GM12878 (cell line): ENCODE measurements at regions not wholly inside any gene's neighbourhood (a gene's known extent, or its start where the extent isn't known, plus 50 kb on each side); places are given as distances from the start of the nearest gene placed in this dataset.

Source experiments
- ATAC-seq: fragments of 200-7000 bp; cut with Tn5 transposase; 3 replicates; pipeline ENCODE4 v1.9.1; 2020; ENCODE audit warnings: mild to moderate bottlenecking, moderate library complexity
- BruUV-seq: library from RNA; stranded (reverse); fragments of 400-500 nt; replicated peaks from 2 replicates; lab custom pipeline; 2021; lab: Mats Ljungman, UMichigan
- CTCF ChIA-PET: fragments of 300-600 bp; sonication (Branson Sonifier 250); formaldehyde crosslinking; extraction: SDS; loops from one replicate; lab custom pipeline; 2021; ENCODE audit warnings: inconsistent platforms; lab: Yijun Ruan, JAX
- POLR2A ChIA-PET: fragments of 350-600 bp; formaldehyde crosslinking; extraction: SDS; loops from one replicate; lab custom pipeline; 2021; ENCODE audit warnings: inconsistent platforms; lab: Charles Lee
- RAD21 ChIA-PET: fragments of 300-600 bp; sonication (Branson Sonifier 250); formaldehyde crosslinking; loops from one replicate; lab custom pipeline; 2023; ENCODE audit warnings: antibody characterized with exemption; ENCODE audit not compliant: unreplicated experiment; lab: Charles Lee
- SMC1A ChIA-PET: fragments of 300-600 bp; sonication (Branson Sonifier 250); formaldehyde crosslinking; loops from one replicate; lab custom pipeline; 2023; ENCODE audit not compliant: unreplicated experiment, uncharacterized antibody; lab: Charles Lee
- DNase-seq: peaks from one replicate; pipeline ENCODE4 v3.0.0-alpha.2; 2011; ENCODE audit warnings: low read depth, low spot score
- FAIRE-seq: peaks from 3 replicates; lab custom pipeline; 2011; peaks lifted over from hg19 to GRCh38; lab: Jason Lieb, UNC
- H2AFZ ChIP-seq: 2 replicates; pipeline ENCODE4 v1.6.0; 2011; ENCODE audit warnings: low read depth, low read length, control low read depth; ENCODE audit not compliant: control insufficient read depth
- H3K27ac ChIP-seq: 2 replicates; pipeline ENCODE4 v1.5.1; 2011; ENCODE audit warnings: control low read depth; ENCODE audit not compliant: control insufficient read depth, insufficient read depth
- H3K27me3 ChIP-seq, 2 experiments: replicated peaks in 1 of 2; 2 replicates each; pipeline versions ENCODE4 v1.6.0 to v1.6.1; 2011; ENCODE audit warnings: low read length in 1 of 2; ENCODE audit not compliant: control insufficient read depth in 2 of 2, insufficient read depth in 2 of 2
- H3K36me3 ChIP-seq, 2 experiments: 2 replicates each; pipeline ENCODE4 v1.5.1; 2011; ENCODE audit warnings: low read length in 1 of 2; ENCODE audit not compliant: control insufficient read depth in 2 of 2, insufficient read depth in 2 of 2
- H3K4me1 ChIP-seq: 2 replicates; pipeline ENCODE4 v1.6.1; 2011; ENCODE audit warnings: mild to moderate bottlenecking, low read length, moderate library complexity, mixed read lengths; ENCODE audit not compliant: control insufficient read depth, insufficient read depth
- H3K4me2 ChIP-seq: 2 replicates; pipeline ENCODE4 v1.6.0; 2011; ENCODE audit warnings: control low read depth; ENCODE audit not compliant: control insufficient read depth, insufficient read depth
- H3K4me3 ChIP-seq: fragments of 200-600 bp; sonication (generic); 2 replicates; pipeline ENCODE4 v1.5.1; 2016
- H3K79me2 ChIP-seq: 2 replicates; pipeline ENCODE4 v1.6.0; 2011; ENCODE audit warnings: low read length; ENCODE audit not compliant: control insufficient read depth, insufficient read depth
- H3K9ac ChIP-seq: 2 replicates; pipeline ENCODE4 v1.8.0; 2011; ENCODE audit warnings: low read length, control low read depth, mixed read lengths; ENCODE audit not compliant: control insufficient read depth, insufficient read depth
- H3K9me3 ChIP-seq: replicated peaks from 3 replicates; pipeline ENCODE4 v1.5.1; 2011; ENCODE audit warnings: mild to moderate bottlenecking, low read length; ENCODE audit not compliant: control insufficient read depth, insufficient read depth
- H4K20me1 ChIP-seq: 2 replicates; pipeline ENCODE4 v1.6.0; 2011; ENCODE audit not compliant: control insufficient read depth, insufficient read depth
- CEBPB ChIP-seq, 2 experiments: fragments of 150-350 bp in 1 of 2; IDR thresholded peaks; 2 replicates each; pipeline ENCODE4 v1.6.1; 2012 to 2014; ENCODE audit warnings: low read depth in 2 of 2, low read length in 2 of 2, borderline replicate concordance in 1 of 2, inconsistent platforms in 1 of 2
- CHD2 ChIP-seq: IDR thresholded peaks from 2 replicates; pipeline ENCODE4 v1.6.1; 2011; ENCODE audit warnings: low read depth, low read length, improper control_type of control experiment, borderline replicate concordance
- CREB1 ChIP-seq: IDR thresholded peaks from 2 replicates; pipeline ENCODE4 v1.6.1; 2012; ENCODE audit warnings: low read depth, mild to moderate bottlenecking, inconsistent platforms
- ESRRA ChIP-seq: IDR thresholded peaks from 2 replicates; pipeline ENCODE4 v1.6.1; 2012; ENCODE audit warnings: mild to moderate bottlenecking, low read length, improper control_type of control experiment
- HCFC1 ChIP-seq: fragments of 150-350 bp; IDR thresholded peaks from 2 replicates; pipeline ENCODE4 v1.6.1; 2014; ENCODE audit warnings: low read length
- HDGF ChIP-seq: fragments of 450-650 bp; IDR thresholded peaks from 2 replicates; pipeline ENCODE4 v1.6.1; 2016; ENCODE audit warnings: antibody characterized with exemption
- MXI1 ChIP-seq: fragments of 150-350 bp; IDR thresholded peaks from 2 replicates; pipeline ENCODE4 v1.6.1; 2011; ENCODE audit warnings: low read depth, mild to moderate bottlenecking, inconsistent platforms, low read length, improper control_type of control experiment
- PBX3 ChIP-seq: IDR thresholded peaks from 2 replicates; pipeline ENCODE4 v1.6.1; 2011; ENCODE audit warnings: mild to moderate bottlenecking, low read depth, low read length, moderate library complexity; ENCODE audit not compliant: insufficient replicate concordance
- POLR2AphosphoS5 ChIP-seq: IDR thresholded peaks from 2 replicates; pipeline ENCODE4 v1.6.1; 2011; ENCODE audit warnings: mild to moderate bottlenecking, low read length, inconsistent platforms
- RELA ChIP-seq: fragments of 450-650 bp; IDR thresholded peaks from 2 replicates; pipeline ENCODE4 v1.8.0; 2014; ENCODE audit warnings: borderline replicate concordance; ENCODE audit not compliant: partially characterized antibody
- SMC3 ChIP-seq: IDR thresholded peaks from 2 replicates; pipeline ENCODE4 v1.6.1; 2011; ENCODE audit warnings: low read length, improper control_type of control experiment, borderline replicate concordance
- SP1 ChIP-seq: IDR thresholded peaks from one replicate; pipeline ENCODE4 v1.6.1; 2011; ENCODE audit warnings: low read depth, low read length
- WRNIP1 ChIP-seq: IDR thresholded peaks from 2 replicates; pipeline ENCODE4 v1.6.1; 2011; ENCODE audit warnings: low read depth, low read length, improper control_type of control experiment, borderline replicate concordance
- ZBTB40 ChIP-seq: fragments of 450-650 bp; IDR thresholded peaks from 2 replicates; pipeline ENCODE4 v1.6.1; 2016; ENCODE audit warnings: mild to moderate bottlenecking, moderate library complexity, borderline replicate concordance
- in situ Hi-C: fragments of 300-500 bp; cut with MboI; formaldehyde crosslinking; loops from 9 replicates; pipeline ENCODE4 v1.14.3; 2018; ENCODE audit warnings: mixed read lengths
- intact Hi-C: fragments of 100-400 bp; cut with micrococcal nuclease; formaldehyde crosslinking; loops from one replicate; pipeline ENCODE4 v1.14.2; 2022; ENCODE audit not compliant: unreplicated experiment
- TF ChIP-seq, protein P1 (sequence below): fragments of 150-350 bp; IDR thresholded peaks from 2 replicates; pipeline ENCODE4 v1.6.1; 2014; ENCODE audit warnings: mild to moderate bottlenecking, low read depth, low read length

DNA sequence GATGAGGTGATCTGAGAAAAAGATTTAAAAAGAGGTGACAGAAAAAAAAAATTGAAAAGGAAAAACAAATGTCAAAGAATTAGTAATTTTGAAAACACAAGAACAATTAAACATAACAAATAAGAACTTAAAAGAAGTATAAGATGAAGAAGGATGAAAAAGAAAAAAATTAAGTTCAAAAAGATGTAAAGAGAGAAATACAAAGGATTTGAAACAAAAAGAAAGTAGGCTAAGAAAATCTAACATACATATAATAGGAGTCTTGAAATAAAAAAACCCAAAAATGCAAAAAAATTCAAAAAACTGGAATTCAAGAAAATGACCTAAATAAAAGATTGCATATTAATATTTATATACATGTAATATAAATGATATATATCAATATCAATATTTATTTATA, 949.2 kb downstream of the MCTP2 start:
- ChIA-PET CTCF (interaction anchor here (1.9 kb wide), 1 partner anchor 23 kb away, joined by 5 read pairs; no protein-coding TSS in a partner anchor), SMC1A (interaction anchor here (0.6 to 0.7 kb wide), 3 partner anchors 15 to 471 kb away, joined by 3 to 4 read pairs (median 4); no protein-coding TSS in a partner anchor), POLR2A (no interaction called here), RAD21 (no interaction called here)
- no peaks in the 10 kb centered on the region for H4K20me1 ChIP-seq
- in situ Hi-C loops, result no loop called here
- ATAC-seq (no peak), DNase-seq (no peak), FAIRE-seq (no peak)
- H3K9me3 ChIP-seq, result no peaks in the 10 kb centered on the region
- no peak overlapping the region for H2AFZ ChIP-seq
- no peak overlapping the region for H3K9ac ChIP-seq
- H3K27me3 ChIP-seq, result no peaks in the 10 kb centered on the region
- H3K4me3 ChIP-seq, result no peak overlapping the region
- H3K27ac ChIP-seq, result no peak overlapping the region
- no peaks in the 10 kb centered on the region for H3K36me3 ChIP-seq
- no peak overlapping the region for H3K4me2 ChIP-seq
- no peaks in the 10 kb centered on the region for H3K79me2 ChIP-seq
- intact Hi-C loops, result no loop called here
- BruUV-seq, result no TSS peak
- no peaks in the 10 kb centered on the region for H3K4me1 ChIP-seq
- TF ChIP-seq HCFC1, result no peak
- TF ChIP-seq ZBTB40, result no peak
- no peak for TF ChIP-seq HDGF
- no peak for TF ChIP-seq MXI1
- no peak for TF ChIP-seq CEBPB (IDR thresholded peaks at IDR 0.05; ENCODE audit: borderline replicate concordance in 1 of 2, low read depth in 2 of 2, low read length in 2 of 2)
- TF ChIP-seq, protein P1, sequence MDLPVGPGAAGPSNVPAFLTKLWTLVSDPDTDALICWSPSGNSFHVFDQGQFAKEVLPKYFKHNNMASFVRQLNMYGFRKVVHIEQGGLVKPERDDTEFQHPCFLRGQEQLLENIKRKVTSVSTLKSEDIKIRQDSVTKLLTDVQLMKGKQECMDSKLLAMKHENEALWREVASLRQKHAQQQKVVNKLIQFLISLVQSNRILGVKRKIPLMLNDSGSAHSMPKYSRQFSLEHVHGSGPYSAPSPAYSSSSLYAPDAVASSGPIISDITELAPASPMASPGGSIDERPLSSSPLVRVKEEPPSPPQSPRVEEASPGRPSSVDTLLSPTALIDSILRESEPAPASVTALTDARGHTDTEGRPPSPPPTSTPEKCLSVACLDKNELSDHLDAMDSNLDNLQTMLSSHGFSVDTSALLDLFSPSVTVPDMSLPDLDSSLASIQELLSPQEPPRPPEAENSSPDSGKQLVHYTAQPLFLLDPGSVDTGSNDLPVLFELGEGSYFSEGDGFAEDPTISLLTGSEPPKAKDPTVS, result no peak
- TF ChIP-seq CREB1, result no peak
- TF ChIP-seq WRNIP1, result no peak
- no peak for TF ChIP-seq CHD2
- TF ChIP-seq RELA, result no peak
- no peak for TF ChIP-seq SMC3
- TF ChIP-seq SP1, result no peak
- no peak for TF ChIP-seq ESRRA
- no peak for TF ChIP-seq PBX3
- no peak for TF ChIP-seq POLR2AphosphoS5
